Fibroblast of skin of left quadriceps (primary cell): ENCODE measurements at regions not wholly inside any gene's neighbourhood (a gene's known extent, or its start where the extent isn't known, plus 50 kb on each side); places are given as distances from the start of the nearest gene placed in this dataset.
"Not testable (repeated sequence)": the region's sequence is repeated elsewhere in the genome, so short reads cannot be mapped to it uniquely, and the experiment has no call there.

Experiments used
- DNase-seq, 2 experiments: peaks; one replicate each; pipeline ENCODE4 v3.0.0-alpha.2; 2013; ENCODE audit warnings: low read depth in 2 of 2

GRCh38 chr7:65317372-65317771 lies 56.3 kb upstream of the ZNF92 start:
- DNase-seq = no peak

GRCh38 chr7:65310761-65311160 lies 62.9 kb upstream of the ZNF92 start:
- DNase-seq = no peak

GRCh38 chr7:65308300-65308678 lies 65.4 kb upstream of the ZNF92 start:
- DNase-seq = no peak

GRCh38 chr7:65307651-65308299 lies 65.9 kb upstream of the ZNF92 start:
- peak; percentile 26 to 39 for DNase-seq

- no peak for DNase-seq
Measured at GRCh38 chr7:65304175-65304574, 69.5 kb upstream of the ZNF92 start.

GRCh38 chr7:65302883-65303282 lies 70.8 kb upstream of the ZNF92 start:
- no peak for DNase-seq

GRCh38 chr7:65301007-65301406 lies 72.6 kb upstream of the ZNF92 start:
- no peak for DNase-seq

- no peak for DNase-seq
Measured at GRCh38 chr7:65295409-65295808, 78.2 kb upstream of the ZNF92 start.

- DNase-seq = not testable (repeated sequence)
Measured at GRCh38 chr7:65290340-65290739, 83.3 kb upstream of the ZNF92 start.

GRCh38 chr7:65287023-65287422 lies 86.6 kb upstream of the ZNF92 start:
- peak in 1 of 2 experiments; percentile 4 for DNase-seq

- DNase-seq = no peak
Measured at GRCh38 chr7:65285906-65286864, 87.5 kb upstream of the ZNF92 start.

- not testable (repeated sequence) for DNase-seq
Measured at GRCh38 chr7:65285241-65285640, 88.4 kb upstream of the ZNF92 start.

GRCh38 chr7:65279795-65280194 lies 93.9 kb upstream of the ZNF92 start:
- no peak for DNase-seq

GRCh38 chr7:65276822-65277221 lies 96.8 kb upstream of the ZNF92 start:
- DNase-seq = no peak

- DNase-seq = not testable (repeated sequence)
Measured at GRCh38 chr7:65271502-65271901, 102.2 kb upstream of the ZNF92 start.

GRCh38 chr7:65269150-65269856 lies 104.4 kb upstream of the ZNF92 start:
- peak; percentile 51 to 55 for DNase-seq

- no peak for DNase-seq
Measured at GRCh38 chr7:65268782-65269149, 104.9 kb upstream of the ZNF92 start.

GRCh38 chr7:65265933-65266519 lies 107.6 kb upstream of the ZNF92 start:
- no peak for DNase-seq

GRCh38 chr7:65264258-65264657 lies 109.4 kb upstream of the ZNF92 start:
- DNase-seq = no peak

- DNase-seq = not testable (repeated sequence)
Measured at GRCh38 chr7:65260673-65261072, 113.0 kb upstream of the ZNF92 start.

GRCh38 chr7:65259864-65260525 lies 113.7 kb upstream of the ZNF92 start:
- DNase-seq = not testable (repeated sequence)
